Testis (tissue), 2 donors: ENCODE measurements at regions not wholly inside any gene's neighbourhood (a gene's known extent, or its start where the extent isn't known, plus 50 kb on each side); places are given as distances from the start of the nearest gene placed in this dataset.
"Not testable (repeated sequence)": the region's sequence is repeated elsewhere in the genome, so short reads cannot be mapped to it uniquely, and the experiment has no call there.

Source experiments
- DNase-seq: peaks from one replicate; pipeline ENCODE4 v3.0.0-alpha.2; 2019
- H3K27ac ChIP-seq, 2 donors: fragments of 200-600 bp; sonication (generic); one replicate each; pipeline ENCODE4 v1.5.1; 2019
- H3K27me3 ChIP-seq: fragments of 200-600 bp; sonication (generic); one replicate; pipeline ENCODE4 v1.5.1; 2019
- H3K36me3 ChIP-seq: fragments of 200-600 bp; sonication (generic); one replicate; pipeline ENCODE4 v1.5.1; 2017; ENCODE audit warnings: low read depth; ENCODE audit errors: missing control alignments
- H3K4me1 ChIP-seq: fragments of 200-600 bp; sonication (generic); one replicate; pipeline ENCODE4 v1.5.1; 2019
- H3K4me3 ChIP-seq, 2 donors: fragments of 200-600 bp; sonication (generic); one replicate each; pipeline ENCODE4 v1.5.1; 2017 to 2019
- H3K9me3 ChIP-seq: fragments of 200-600 bp; sonication (generic); one replicate; pipeline ENCODE4 v1.5.1; 2017
- CTCF ChIP-seq, 3 experiments: fragments of 450-650 bp in 2 of 3; fragments of 200-600 bp in 1 of 3; sonication (generic) in 1 of 3; IDR thresholded peaks; one replicate each; pipeline ENCODE4 v1.5.1; 2016 to 2019; ENCODE audit warnings: antibody characterized with exemption in 3 of 3, mild to moderate bottlenecking in 2 of 3, moderate library complexity in 1 of 3
- POLR2A ChIP-seq: fragments of 450-650 bp; IDR thresholded peaks from one replicate; pipeline ENCODE4 v1.6.1; 2017; ENCODE audit warnings: antibody characterized with exemption, mild to moderate bottlenecking, moderate library complexity
- WGBS, 2 donors: methylation state at CpG; one replicate each; pipeline ENCODE4 v1.1.5; 2018; 5-methylcytosine and 5-hydroxymethylcytosine counted together
- intact Hi-C: fragments of 100-400 bp; cut with DNase I; formaldehyde crosslinking; loops from one replicate; pipeline ENCODE4 v1.15.1; 2023; ENCODE audit warnings: low total_unique reads

GRCh38 chr3:66648975-66649374 is 148.2 kb upstream of the LRIG1 start:
- no peaks in the 10 kb centered on the region for H3K36me3 ChIP-seq
- TF ChIP-seq POLR2A (no peak), CTCF (IDR thresholded peaks at IDR 0.05) (no peak)
- intact Hi-C loops = no loop called here
- no peaks in the 10 kb centered on the region for H3K9me3 ChIP-seq
- no peak overlapping the region for H3K4me3 ChIP-seq
- 78 to 85% methylated on average over 1 of the region's 1 CpG for whole genome bisulfite sequencing, 2 donors
- no peaks in the 10 kb centered on the region for H3K27me3 ChIP-seq
- no peak for DNase-seq
- H3K27ac ChIP-seq = no peak overlapping the region
- H3K4me1 ChIP-seq = no peaks in the 10 kb centered on the region

GRCh38 chr3:66651520-66651919 is 150.7 kb upstream of the LRIG1 start:
- WGBS, 2 donors = 73 to 91% methylated on average over 12 to 29 of the region's 29 CpGs
- H3K4me1 ChIP-seq, H3K27me3 ChIP-seq, H3K36me3 ChIP-seq, H3K27ac ChIP-seq, intact Hi-C loops, DNase-seq, H3K9me3 ChIP-seq: not testable (repeated sequence)
- H3K4me3 ChIP-seq = peak overlapping the region in 1 of 2 donors; percentile 44

GRCh38 chr3:66652100-66652499 is 151.3 kb upstream of the LRIG1 start:
- H3K27ac ChIP-seq, H3K4me1 ChIP-seq, intact Hi-C loops, H3K9me3 ChIP-seq, H3K36me3 ChIP-seq, H3K27me3 ChIP-seq, H3K4me3 ChIP-seq: not testable (repeated sequence)
- 56 to 85% methylated on average over 4 of the region's 4 CpGs for WGBS, 2 donors
- peak; percentile 51 for DNase-seq

GRCh38 chr3:66655044-66655443 is 154.2 kb upstream of the LRIG1 start:
- Histone ChIP-seq H3K4me1 (peaks cover 3% of the 10 kb centered on the region), H3K4me3 (no peak overlapping the region), H3K36me3 (no peaks in the 10 kb centered on the region), H3K27me3 (no peaks in the 10 kb centered on the region), H3K9me3 (no peaks in the 10 kb centered on the region), H3K27ac (no peak overlapping the region)
- no peak for DNase-seq
- intact Hi-C loops = no loop called here
- TF ChIP-seq POLR2A (no peak), CTCF (IDR thresholded peaks at IDR 0.05) (no peak)
- 89% methylated on average over 3 of the region's 3 CpGs for WGBS, 2 donors

GRCh38 chr3:66655671-66656070 is 154.8 kb upstream of the LRIG1 start:
- no peak for TF ChIP-seq CTCF (IDR thresholded peaks at IDR 0.05)
- TF ChIP-seq POLR2A = no peak
- H3K27me3 ChIP-seq = no peaks in the 10 kb centered on the region
- no peak for DNase-seq
- H3K27ac ChIP-seq = no peak overlapping the region
- H3K4me1 ChIP-seq = peaks cover 3% of the 10 kb centered on the region
- H3K4me3 ChIP-seq = no peak overlapping the region
- WGBS, 2 donors = 75 to 89% methylated on average over 8 of the region's 8 CpGs
- no peaks in the 10 kb centered on the region for H3K36me3 ChIP-seq
- intact Hi-C loops = no loop called here
- H3K9me3 ChIP-seq = no peaks in the 10 kb centered on the region

GRCh38 chr3:66656609-66657008 is 155.8 kb upstream of the LRIG1 start:
- WGBS, 2 donors = 79 to 87% methylated on average over 8 of the region's 8 CpGs
- Histone ChIP-seq H3K9me3 (no peaks in the 10 kb centered on the region), H3K4me3 (no peak overlapping the region), H3K4me1 (peaks cover 3% of the 10 kb centered on the region), H3K36me3 (no peaks in the 10 kb centered on the region), H3K27ac (no peak overlapping the region), H3K27me3 (no peaks in the 10 kb centered on the region)
- intact Hi-C loops = no loop called here
- TF ChIP-seq POLR2A = no peak
- no peak for TF ChIP-seq CTCF (IDR thresholded peaks at IDR 0.05)
- no peak for DNase-seq
